Natural killer cell treated with Interleukin-12 subunit alpha and Interleukin-12 subunit beta and Interleukin-15 and Interleukin-18, amount 100 ng/mL, for 72 hours (primary cell): ENCODE measurements at regions not wholly inside any gene's neighbourhood (a gene's known extent, or its start where the extent isn't known, plus 50 kb on each side); places are given as distances from the start of the nearest gene placed in this dataset.

Source experiments
- ATAC-seq, 2 donors: fragments of 150-1000 bp; cut with Tn5 transposase in 1 of 2; sonication (Bioruptor Pico), chemical (Tn5 transposase) in 1 of 2; 2 replicates each; pipeline ENCODE4 v1.10.0; 2021
- DNase-seq: peaks from one replicate; pipeline ENCODE4 v3.0.0; 2022; ENCODE audit warnings: low spot score
- H3K27ac Mint-ChIP-seq, 2 donors: 1 replicate in 1 of 2; 2 replicates in 1 of 2; pipeline ENCODE4 v1.8.0; 2022; ENCODE audit warnings: mixed read lengths in 2 of 2, mild to moderate bottlenecking in 1 of 2, moderate library complexity in 1 of 2
- H3K27me3 Mint-ChIP-seq, 2 donors: 1 replicate in 1 of 2; 2 replicates in 1 of 2; pipeline ENCODE4 v1.8.0; 2022; ENCODE audit warnings: mixed read lengths in 2 of 2
- H3K36me3 Mint-ChIP-seq: one replicate; pipeline ENCODE4 v1.8.0; 2022; ENCODE audit warnings: mixed read lengths
- H3K4me1 Mint-ChIP-seq, 2 donors: 1 replicate in 1 of 2; 2 replicates in 1 of 2; pipeline ENCODE4 v1.8.0; 2022; ENCODE audit warnings: low read depth in 2 of 2, mixed read lengths in 2 of 2, mild to moderate bottlenecking in 1 of 2
- H3K4me3 Mint-ChIP-seq: one replicate; pipeline ENCODE4 v1.8.0; 2022; ENCODE audit warnings: mixed read lengths
- H3K9me3 Mint-ChIP-seq: 2 replicates; pipeline ENCODE4 v1.8.0; 2022; ENCODE audit warnings: mixed read lengths

DNA sequence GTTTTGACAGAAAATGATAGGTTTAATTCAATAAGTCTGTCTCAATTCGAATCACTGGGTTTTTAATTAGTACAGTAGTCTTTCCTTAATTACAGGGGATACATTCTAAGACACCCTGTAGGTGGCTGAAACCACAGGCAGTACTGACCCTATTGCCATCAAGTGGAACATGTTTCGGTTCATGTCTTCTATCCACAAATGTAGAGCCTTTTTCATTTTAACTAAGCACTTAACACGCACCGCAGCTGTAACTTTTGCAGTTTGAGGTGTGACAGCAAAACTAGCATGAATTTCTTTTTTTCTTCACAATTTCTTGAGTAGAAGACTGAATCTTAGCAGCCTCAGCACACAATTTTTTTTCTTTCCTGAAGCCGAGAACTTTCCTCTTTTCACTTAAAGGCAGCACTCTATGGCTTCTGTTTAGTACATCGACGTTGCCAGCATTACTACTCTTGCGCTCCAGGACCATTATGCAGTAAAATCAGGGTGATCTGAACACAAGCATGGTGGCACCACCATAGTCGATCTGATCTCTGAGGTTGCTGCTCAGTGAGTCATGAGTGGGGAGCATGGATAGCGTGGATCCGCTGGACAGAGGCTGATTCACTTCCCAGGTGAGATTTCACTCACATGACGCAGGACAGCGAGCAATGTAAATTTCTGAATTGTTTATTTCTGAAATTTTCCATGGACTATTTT is 805.1 kb downstream of the RNF144A start:
- H3K27me3 Mint-ChIP-seq = no peaks in the 10 kb centered on the region
- H3K36me3 Mint-ChIP-seq = peaks cover 45% of the 10 kb centered on the region
- H3K4me3 Mint-ChIP-seq = peak overlapping the region; percentile 93
- ATAC-seq (peak; percentile 64 to 71), DNase-seq (no peak)
- peaks cover 60 to 61% of the 10 kb centered on the region in 2 donors for H3K4me1 Mint-ChIP-seq
- no peaks in the 10 kb centered on the region for H3K9me3 Mint-ChIP-seq
- peak overlapping the region; percentile 88 to 94 for H3K27ac Mint-ChIP-seq

- Mint-ChIP-seq H3K27ac (peak overlapping the region; percentile 88 to 94), H3K9me3 (no peaks in the 10 kb centered on the region), H3K27me3 (no peaks in the 10 kb centered on the region), H3K4me3 (peak overlapping the region; percentile 93), H3K4me1 (peaks cover 70 to 80% of the 10 kb centered on the region in 2 donors), H3K36me3 (peaks cover 61% of the 10 kb centered on the region)
- ATAC-seq (no peak), DNase-seq (no peak)
Measured at GRCh38 chr2:7724336-7724735, 807.1 kb downstream of the RNF144A start.

DNA sequence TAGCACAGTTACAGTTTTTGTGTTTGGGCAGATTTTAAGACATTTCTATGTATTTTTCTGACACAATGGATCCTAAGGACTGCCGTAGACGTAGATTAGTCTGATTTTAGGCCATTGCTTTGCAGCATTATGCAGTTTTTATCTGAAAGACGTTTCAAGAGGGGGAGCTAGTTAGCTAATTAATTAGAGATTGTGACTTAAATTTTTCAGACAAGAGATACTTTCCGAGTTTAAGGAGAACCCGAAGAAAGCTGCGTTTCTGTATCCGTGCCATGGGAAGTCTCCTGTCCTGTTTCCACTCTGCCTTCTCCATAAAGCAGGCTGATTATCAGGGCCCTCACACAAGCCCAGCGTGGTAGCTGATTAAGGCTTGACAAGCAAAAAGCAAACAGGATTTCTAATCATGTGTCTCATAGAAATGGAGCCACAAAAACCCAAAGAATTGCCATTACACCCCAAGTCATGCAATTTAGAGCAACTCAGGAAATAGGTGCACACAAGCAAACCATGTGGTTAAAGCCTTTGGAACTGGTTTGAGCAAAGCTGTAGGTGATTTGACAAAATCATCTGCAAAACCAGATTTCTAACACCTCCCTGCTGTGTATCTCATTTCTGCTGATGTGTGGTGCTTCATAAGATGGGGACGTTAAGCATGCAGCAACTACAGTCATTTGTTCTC is 808.1 kb downstream of the RNF144A start:
- peak; percentile 76 for DNase-seq
- ATAC-seq = peak; percentile 85 to 91
- H3K4me1 Mint-ChIP-seq = peaks cover 71 to 81% of the 10 kb centered on the region in 2 donors
- peak overlapping the region; percentile 88 to 94 for H3K27ac Mint-ChIP-seq
- H3K9me3 Mint-ChIP-seq = no peaks in the 10 kb centered on the region
- peaks cover 63% of the 10 kb centered on the region for H3K36me3 Mint-ChIP-seq
- no peaks in the 10 kb centered on the region for H3K27me3 Mint-ChIP-seq
- H3K4me3 Mint-ChIP-seq = peak overlapping the region; percentile 93

DNA sequence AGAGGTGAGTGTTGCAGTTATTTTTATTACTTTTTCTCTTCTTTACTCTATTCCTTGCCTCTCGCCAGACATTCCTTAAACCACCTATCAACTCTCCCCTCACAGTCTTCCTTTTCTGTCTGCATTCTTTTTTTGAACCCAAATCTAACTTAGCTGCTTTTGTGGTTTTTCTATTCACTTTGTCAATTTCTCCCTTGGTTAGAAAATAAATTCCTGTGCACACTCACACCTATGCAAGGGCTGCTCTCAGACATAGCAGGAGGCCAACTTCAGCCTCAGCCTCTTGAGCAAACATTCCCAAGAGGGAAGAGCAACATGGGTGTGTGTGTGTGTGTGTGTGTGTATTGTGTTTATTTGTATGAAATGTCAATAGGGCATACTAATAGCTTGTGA is 808.6 kb downstream of the RNF144A start:
- DNase-seq = no peak
- Mint-ChIP-seq H3K4me3 (peak overlapping the region; percentile 93), H3K27ac (peak overlapping the region; percentile 88 to 94), H3K4me1 (peaks cover 74 to 85% of the 10 kb centered on the region in 2 donors), H3K9me3 (no peaks in the 10 kb centered on the region), H3K27me3 (no peaks in the 10 kb centered on the region), H3K36me3 (peaks cover 66% of the 10 kb centered on the region)
- ATAC-seq = peak; percentile 3 to 12

GRCh38 chr2:7726989-7727388 is 809.8 kb downstream of the RNF144A start:
- ATAC-seq (no peak), DNase-seq (no peak)
- Mint-ChIP-seq H3K27ac (peak overlapping the region; percentile 88 to 94), H3K36me3 (peaks cover 61% of the 10 kb centered on the region), H3K9me3 (no peaks in the 10 kb centered on the region), H3K4me3 (peak overlapping the region; percentile 93), H3K4me1 (peaks cover 72 to 84% of the 10 kb centered on the region in 2 donors), H3K27me3 (no peaks in the 10 kb centered on the region)

- H3K36me3 Mint-ChIP-seq = peaks cover 61% of the 10 kb centered on the region
- H3K27ac Mint-ChIP-seq = peak overlapping the region; percentile 88 to 94
- DNase-seq (no peak), ATAC-seq (no peak)
- no peaks in the 10 kb centered on the region for H3K27me3 Mint-ChIP-seq
- peaks cover 70 to 81% of the 10 kb centered on the region in 2 donors for H3K4me1 Mint-ChIP-seq
- no peaks in the 10 kb centered on the region for H3K9me3 Mint-ChIP-seq
- peak overlapping the region; percentile 93 for H3K4me3 Mint-ChIP-seq
Measured at GRCh38 chr2:7728388-7728787, 811.2 kb downstream of the RNF144A start.

- Mint-ChIP-seq H3K4me1 (peaks cover 59 to 71% of the 10 kb centered on the region in 2 donors), H3K4me3 (peak overlapping the region; percentile 93), H3K9me3 (no peaks in the 10 kb centered on the region), H3K27me3 (no peaks in the 10 kb centered on the region), H3K27ac (peak overlapping the region; percentile 88 to 94), H3K36me3 (peaks cover 66% of the 10 kb centered on the region)
- DNase-seq (no peak), ATAC-seq (peak in 1 of 2 donors; percentile 49)
Measured at GRCh38 chr2:7730449-7730848, 813.2 kb downstream of the RNF144A start.

- peak overlapping the region; percentile 88 to 94 for H3K27ac Mint-ChIP-seq
- peak overlapping the region; percentile 93 for H3K4me3 Mint-ChIP-seq
- ATAC-seq (no peak), DNase-seq (no peak)
- no peaks in the 10 kb centered on the region for H3K27me3 Mint-ChIP-seq
- no peaks in the 10 kb centered on the region for H3K9me3 Mint-ChIP-seq
- peaks cover 61% of the 10 kb centered on the region for H3K36me3 Mint-ChIP-seq
- peaks cover 57 to 69% of the 10 kb centered on the region in 2 donors for H3K4me1 Mint-ChIP-seq
Measured at GRCh38 chr2:7730990-7731389, 813.8 kb downstream of the RNF144A start.

DNA sequence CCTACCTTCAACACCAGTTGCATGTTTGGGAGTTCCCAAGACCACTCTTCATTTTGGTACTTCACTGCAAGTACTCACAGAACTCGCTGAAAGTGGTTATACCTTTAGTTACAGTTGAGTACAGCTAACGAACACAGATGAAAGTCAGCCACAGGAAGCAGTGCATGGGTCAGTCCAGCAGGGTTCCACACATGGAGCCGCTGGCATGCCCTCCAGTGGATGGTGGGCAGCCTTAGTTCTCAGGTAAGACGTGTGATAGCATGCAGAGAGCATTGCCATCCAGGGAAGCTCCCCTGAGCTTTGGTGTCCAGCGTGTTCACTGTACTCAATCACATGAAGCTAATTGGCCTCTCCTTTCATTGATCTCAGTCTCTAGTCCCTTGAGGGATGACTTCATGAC is 815.3 kb downstream of the RNF144A start:
- Mint-ChIP-seq H3K27ac (peak overlapping the region; percentile 88 to 94), H3K4me1 (peaks cover 58 to 72% of the 10 kb centered on the region in 2 donors), H3K9me3 (peaks cover 3% of the 10 kb centered on the region), H3K4me3 (peak overlapping the region; percentile 52), H3K36me3 (peaks cover 56% of the 10 kb centered on the region), H3K27me3 (no peaks in the 10 kb centered on the region)
- no peak for DNase-seq
- no peak for ATAC-seq

- H3K9me3 Mint-ChIP-seq = peaks cover 7% of the 10 kb centered on the region
- DNase-seq = no peak
- H3K4me3 Mint-ChIP-seq = no peak overlapping the region
- H3K27ac Mint-ChIP-seq = peak overlapping the region; percentile 33 to 57
- no peak for ATAC-seq
- H3K27me3 Mint-ChIP-seq = no peaks in the 10 kb centered on the region
- H3K36me3 Mint-ChIP-seq = peaks cover 31% of the 10 kb centered on the region
- peaks cover 56 to 64% of the 10 kb centered on the region in 2 donors for H3K4me1 Mint-ChIP-seq
Measured at GRCh38 chr2:7736646-7737305, 819.6 kb downstream of the RNF144A start.

- H3K27ac Mint-ChIP-seq = peak overlapping the region; percentile 48 to 74
- no peak overlapping the region for H3K4me3 Mint-ChIP-seq
- no peaks in the 10 kb centered on the region for H3K27me3 Mint-ChIP-seq
- DNase-seq (no peak), ATAC-seq (no peak)
- peaks cover 32% of the 10 kb centered on the region for H3K36me3 Mint-ChIP-seq
- H3K9me3 Mint-ChIP-seq = peaks cover 13% of the 10 kb centered on the region
- H3K4me1 Mint-ChIP-seq = peaks cover 58 to 68% of the 10 kb centered on the region in 2 donors
Measured at GRCh38 chr2:7738596-7738995, 821.4 kb downstream of the RNF144A start.

DNA sequence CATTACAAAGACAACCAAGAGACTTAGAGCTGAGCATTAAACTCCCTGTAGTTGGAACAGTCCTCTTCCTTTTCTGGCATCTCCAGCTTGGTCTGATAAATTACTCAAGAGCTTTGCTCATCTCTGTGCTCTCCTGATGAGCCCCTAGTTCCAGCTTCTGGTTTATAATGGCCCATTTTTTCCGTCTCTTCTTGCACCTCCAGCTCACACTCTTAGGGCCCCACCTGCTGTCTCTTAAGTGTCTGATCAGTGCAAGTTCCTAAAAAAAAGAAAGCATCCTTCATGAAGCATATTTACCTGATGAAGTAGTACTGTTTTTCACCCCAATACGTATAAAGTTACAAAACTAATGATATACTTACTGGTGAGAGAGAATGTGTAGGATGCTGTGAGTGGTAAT is 822.9 kb downstream of the RNF144A start:
- Mint-ChIP-seq H3K4me3 (no peak overlapping the region), H3K27ac (peak overlapping the region; percentile 48 to 74), H3K9me3 (peaks cover 22% of the 10 kb centered on the region), H3K27me3 (no peaks in the 10 kb centered on the region), H3K36me3 (peaks cover 37% of the 10 kb centered on the region), H3K4me1 (peaks cover 66 to 77% of the 10 kb centered on the region in 2 donors)
- ATAC-seq = no peak
- DNase-seq = no peak

DNA sequence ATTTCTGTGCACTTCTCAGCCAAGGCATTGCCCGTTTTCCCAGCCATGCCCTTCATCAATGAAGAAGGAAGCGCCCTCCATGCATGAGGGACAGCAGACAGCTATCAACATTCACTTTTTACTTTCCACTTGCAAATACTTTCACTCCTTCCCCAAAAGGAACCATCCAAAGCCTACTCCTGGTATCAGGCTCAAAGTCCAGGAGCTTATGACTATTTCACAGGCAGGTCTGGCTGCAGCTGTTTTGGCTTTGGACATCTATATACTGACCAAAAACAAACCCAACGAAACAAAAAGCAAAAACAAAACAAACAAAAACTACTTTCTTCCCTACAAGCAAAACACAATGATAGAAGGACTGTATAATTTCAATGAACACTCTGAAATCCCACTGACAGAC is 825.1 kb downstream of the RNF144A start:
- peak overlapping the region; percentile 86 to 87 for H3K27ac Mint-ChIP-seq
- DNase-seq (no peak), ATAC-seq (no peak)
- peaks cover 45% of the 10 kb centered on the region for H3K36me3 Mint-ChIP-seq
- peaks cover 20% of the 10 kb centered on the region for H3K9me3 Mint-ChIP-seq
- no peaks in the 10 kb centered on the region for H3K27me3 Mint-ChIP-seq
- peaks cover 68 to 78% of the 10 kb centered on the region in 2 donors for H3K4me1 Mint-ChIP-seq
- peak overlapping the region; percentile 2 for H3K4me3 Mint-ChIP-seq

DNA sequence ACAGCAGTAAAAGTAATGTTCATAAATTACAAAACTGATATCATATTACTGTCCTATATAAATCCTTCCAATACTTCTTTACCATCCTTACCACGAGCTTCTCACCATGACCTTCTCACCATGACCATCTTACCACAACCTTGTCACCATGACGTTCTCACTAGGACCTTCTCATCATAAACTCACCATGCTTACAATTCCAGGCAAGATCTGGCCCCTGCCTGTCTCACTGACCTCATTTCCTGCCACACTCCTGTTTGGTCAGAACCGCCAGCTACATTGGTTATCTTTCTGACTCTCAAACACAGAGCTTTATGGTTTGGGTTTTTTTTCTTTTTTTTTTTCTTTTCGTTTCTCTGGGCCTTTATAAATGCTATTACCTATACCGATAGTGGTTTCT is 827.6 kb downstream of the RNF144A start:
- peaks cover 67 to 80% of the 10 kb centered on the region in 2 donors for H3K4me1 Mint-ChIP-seq

More for the DNA sequence above, 827.6 kb downstream of the RNF144A start:
- H3K9me3 Mint-ChIP-seq = peaks cover 19% of the 10 kb centered on the region
- H3K4me3 Mint-ChIP-seq = peak overlapping the region; percentile 79
- DNase-seq (peak; percentile 90), ATAC-seq (peak; percentile 94 to 96)
- H3K36me3 Mint-ChIP-seq = peaks cover 56% of the 10 kb centered on the region
- H3K27me3 Mint-ChIP-seq = no peaks in the 10 kb centered on the region
- H3K27ac Mint-ChIP-seq = peak overlapping the region; percentile 86 to 87
